ENCODE measurements at regions not wholly inside any gene's neighbourhood (a gene's known extent, or its start where the extent isn't known, plus 50 kb on each side); places are given as distances from the start of the nearest gene placed in this dataset.

- TF ChIP-seq GATA2 (CRISPR knock-in tag; IDR thresholded peaks at IDR 0.05): no peak
- TF ChIP-seq MXI1 (IDR thresholded peaks at IDR 0.05; ENCODE audit: low read depth, low read length): no peak
- TF ChIP-seq SMC3 (IDR thresholded peaks at IDR 0.05; ENCODE audit: low read depth, low read length): no peak
- no peak for TF ChIP-seq CTCF (IDR thresholded peaks at IDR 0.05)
- TF ChIP-seq REST (IDR thresholded peaks at IDR 0.05; ENCODE audit: low read depth, low read length): no peak
- TF ChIP-seq EP300 (IDR thresholded peaks at IDR 0.05; ENCODE audit: borderline replicate concordance in 1 of 2, low read depth in 1 of 2, low read length in 1 of 2): no peak
Observed at GRCh38 chr11:92709329-92709728, 260.1 kb upstream of the MTNR1B start.

All from SK-N-SH (cell line).